K562 (cell line): ENCODE measurements at regions not wholly inside any gene's neighbourhood (a gene's known extent, or its start where the extent isn't known, plus 50 kb on each side); places are given as distances from the start of the nearest gene placed in this dataset.

Source experiments
- CTCF ChIP-seq, 3 experiments: IDR thresholded peaks in 2 of 3; conservative IDR thresholded peaks in 1 of 3; 2 replicates each; pipeline ENCODE4 v1.5.1; 2011 to 2012; ENCODE audit warnings: low read length in 3 of 3, mild to moderate bottlenecking in 3 of 3, control low read depth in 2 of 3, improper control_type of control experiment in 1 of 3, inconsistent platforms in 1 of 3, low read depth in 1 of 3, mixed read lengths in 1 of 3, moderate library complexity in 1 of 3; ENCODE audit not compliant: insufficient read depth in 2 of 3
- DPF2 ChIP-seq: fragments of 450-650 bp; IDR thresholded peaks from 2 replicates; pipeline ENCODE4 v1.6.1; 2016
- POLR2A ChIP-seq: fragments of 450-650 bp; conservative IDR thresholded peaks from 2 replicates; pipeline ENCODE4 v1.6.1; 2016
- POLR2AphosphoS5 ChIP-seq: IDR thresholded peaks from 2 replicates; pipeline ENCODE4 v1.6.1; 2011; ENCODE audit warnings: mild to moderate bottlenecking, low read depth, low read length, moderate library complexity; ENCODE audit not compliant: control insufficient read depth, insufficient read depth
- PRMT5 ChIP-seq: sonication (generic); formaldehyde crosslinking; IDR thresholded peaks from 2 replicates; pipeline ENCODE4 v1.5.0; 2020; ENCODE audit warnings: missing genetic modification reagents
- REST ChIP-seq, 2 experiments: fragments of 450-650 bp; formaldehyde crosslinking in 1 of 2; IDR thresholded peaks; 2 replicates each; pipeline versions ENCODE4 v1.4.0 to v1.6.1; 2014 to 2020; ENCODE audit warnings: mild to moderate bottlenecking in 2 of 2, borderline replicate concordance in 1 of 2, low read depth in 1 of 2
- TEAD4 ChIP-seq, 2 experiments: sonication (generic) in 1 of 2; formaldehyde crosslinking in 1 of 2; IDR thresholded peaks; 2 replicates each; pipeline versions ENCODE4 v1.6.1 to v1.8.0; 2012 to 2022; ENCODE audit warnings: borderline replicate concordance in 1 of 2, inconsistent platforms in 1 of 2, low read length in 1 of 2, mild to moderate bottlenecking in 1 of 2, missing genetic modification reagents in 1 of 2
- VEZF1 ChIP-seq: fragments of 200-800 bp; sonication (Bioruptor generic); IDR thresholded peaks from 2 replicates; pipeline ENCODE4 v1.6.1; 2017; ENCODE audit warnings: missing genetic modification characterization, missing compliant biosample characterization

- TF ChIP-seq POLR2AphosphoS5 (no peak), TEAD4 (IDR thresholded peaks at IDR 0.05; ENCODE audit: low read length) (no peak), TEAD4 (CRISPR knock-in tag; IDR thresholded peaks at IDR 0.05; ENCODE audit: borderline replicate concordance) (no peak), CTCF (IDR thresholded peaks at IDR 0.05 in 2 of 3, conservative IDR thresholded peaks at IDR 0.05 in 1 of 3; ENCODE audit: insufficient read depth in 2 of 3, low read depth in 1 of 3, low read length in 3 of 3) (no peak), REST (IDR thresholded peaks at IDR 0.05; ENCODE audit: borderline replicate concordance) (no peak), REST (CRISPR knock-in tag; IDR thresholded peaks at IDR 0.05; ENCODE audit: low read depth) (no peak), VEZF1 (CRISPR knock-in tag) (no peak), DPF2 (no peak), PRMT5 (CRISPR knock-in tag) (no peak), POLR2A (no peak)
Measured at GRCh38 chr12:76270657-76271358, 77.4 kb downstream of the BBS10 start.
